ENCODE measurements at regions not wholly inside any gene's neighbourhood (a gene's known extent, or its start where the extent isn't known, plus 50 kb on each side); places are given as distances from the start of the nearest gene placed in this dataset.

GRCh38 chr5:58150926-58151325 lies 309.0 kb downstream of the PLK2 start:
- no peaks in the 10 kb centered on the region for H3K36me3 ChIP-seq (ENCODE audit: control insufficient read depth, insufficient read depth, low read length)

GRCh38 chr5:58149746-58150145 lies 310.1 kb downstream of the PLK2 start:
- no peak overlapping the region for H3K9ac ChIP-seq (ENCODE audit: low read length)
- H3K4me1 ChIP-seq (ENCODE audit: control insufficient read depth, insufficient read depth, low read length): no peaks in the 10 kb centered on the region
- H3K36me3 ChIP-seq (ENCODE audit: control insufficient read depth, insufficient read depth, low read length): no peaks in the 10 kb centered on the region
- no peak overlapping the region for H3K27ac ChIP-seq (ENCODE audit: low read depth, low read length)
- no peak overlapping the region for H3K4me3 ChIP-seq (ENCODE audit: low read length)
- no peaks in the 10 kb centered on the region for H3K27me3 ChIP-seq (ENCODE audit: control insufficient read depth, insufficient read depth, low read length)

More at GRCh38 chr5:58150926-58151325, 309.0 kb downstream of the PLK2 start:
- H3K27me3 ChIP-seq (ENCODE audit: control insufficient read depth, insufficient read depth, low read length): no peaks in the 10 kb centered on the region
- H3K9ac ChIP-seq (ENCODE audit: low read length): no peak overlapping the region
- H3K4me1 ChIP-seq (ENCODE audit: control insufficient read depth, insufficient read depth, low read length): no peaks in the 10 kb centered on the region
- H3K4me3 ChIP-seq (ENCODE audit: low read length): no peak overlapping the region
- H3K27ac ChIP-seq (ENCODE audit: low read depth, low read length): no peak overlapping the region

DNA sequence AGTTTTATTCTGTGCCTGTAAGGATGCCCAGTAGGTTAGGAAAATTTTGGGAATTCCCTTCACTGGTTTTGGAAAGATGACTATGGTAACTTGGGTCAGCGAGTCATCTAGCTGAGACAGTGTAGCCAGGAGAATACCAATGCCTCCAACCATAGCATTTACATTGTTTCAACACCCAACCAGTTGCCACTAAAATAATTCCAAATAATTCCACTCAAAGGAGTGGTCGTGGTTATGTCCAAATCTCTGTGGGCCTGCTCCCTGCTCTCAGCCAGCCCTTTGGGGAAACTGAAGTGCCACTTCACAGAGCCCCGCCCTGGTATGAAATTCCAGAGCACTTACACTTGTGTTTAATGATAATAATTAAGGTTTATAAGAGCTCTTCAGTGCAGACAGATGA lies 310.5 kb downstream of the PLK2 start:
- no peak overlapping the region for H3K9ac ChIP-seq (ENCODE audit: low read length)
- no peak overlapping the region for H3K4me3 ChIP-seq (ENCODE audit: low read length)
- no peak overlapping the region for H3K27ac ChIP-seq (ENCODE audit: low read depth, low read length)
- H3K27me3 ChIP-seq (ENCODE audit: control insufficient read depth, insufficient read depth, low read length): no peaks in the 10 kb centered on the region
- H3K4me1 ChIP-seq (ENCODE audit: control insufficient read depth, insufficient read depth, low read length): no peaks in the 10 kb centered on the region
- no peaks in the 10 kb centered on the region for H3K36me3 ChIP-seq (ENCODE audit: control insufficient read depth, insufficient read depth, low read length)

GRCh38 chr5:58148254-58148775 lies 311.6 kb downstream of the PLK2 start:
- Histone ChIP-seq H3K9ac (ENCODE audit: low read length) (no peak overlapping the region), H3K27me3 (ENCODE audit: control insufficient read depth, insufficient read depth, low read length) (no peaks in the 10 kb centered on the region), H3K27ac (ENCODE audit: low read depth, low read length) (no peak overlapping the region), H3K4me1 (ENCODE audit: control insufficient read depth, insufficient read depth, low read length) (no peaks in the 10 kb centered on the region), H3K36me3 (ENCODE audit: control insufficient read depth, insufficient read depth, low read length) (no peaks in the 10 kb centered on the region), H3K4me3 (ENCODE audit: low read length) (no peak overlapping the region)

DNA sequence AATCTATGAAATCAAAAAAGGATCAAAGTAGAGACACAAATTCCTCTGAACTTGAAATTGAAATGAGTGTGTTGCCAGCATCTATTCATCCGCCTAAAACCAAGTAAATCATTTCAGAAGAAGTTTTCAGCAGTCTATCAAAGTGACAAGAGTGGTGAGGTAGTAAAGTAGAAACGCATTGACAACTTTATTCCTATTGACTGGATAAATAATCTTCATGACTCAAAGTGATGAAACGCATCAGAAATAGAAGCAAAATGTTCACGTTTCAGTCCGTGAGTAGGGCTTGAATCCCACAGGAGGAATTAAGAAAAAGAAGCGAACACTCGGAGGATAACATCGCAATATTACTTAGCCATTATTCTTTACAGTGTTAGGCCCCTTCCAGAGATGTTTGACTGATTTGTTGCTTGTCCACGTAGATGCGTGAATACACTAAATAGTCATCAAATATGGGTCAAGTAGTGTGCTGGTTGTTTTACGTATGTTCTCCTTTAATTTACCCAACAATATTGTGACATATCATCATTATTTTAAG lies 314.4 kb downstream of the PLK2 start:
- H3K27me3 ChIP-seq (ENCODE audit: control insufficient read depth, insufficient read depth, low read length): no peaks in the 10 kb centered on the region
- H3K4me1 ChIP-seq (ENCODE audit: control insufficient read depth, insufficient read depth, low read length): no peaks in the 10 kb centered on the region
- no peaks in the 10 kb centered on the region for H3K36me3 ChIP-seq (ENCODE audit: control insufficient read depth, insufficient read depth, low read length)
- H3K9ac ChIP-seq (ENCODE audit: low read length): no peak overlapping the region
- H3K4me3 ChIP-seq (ENCODE audit: low read length): no peak overlapping the region
- H3K27ac ChIP-seq (ENCODE audit: low read depth, low read length): no peak overlapping the region

DNA sequence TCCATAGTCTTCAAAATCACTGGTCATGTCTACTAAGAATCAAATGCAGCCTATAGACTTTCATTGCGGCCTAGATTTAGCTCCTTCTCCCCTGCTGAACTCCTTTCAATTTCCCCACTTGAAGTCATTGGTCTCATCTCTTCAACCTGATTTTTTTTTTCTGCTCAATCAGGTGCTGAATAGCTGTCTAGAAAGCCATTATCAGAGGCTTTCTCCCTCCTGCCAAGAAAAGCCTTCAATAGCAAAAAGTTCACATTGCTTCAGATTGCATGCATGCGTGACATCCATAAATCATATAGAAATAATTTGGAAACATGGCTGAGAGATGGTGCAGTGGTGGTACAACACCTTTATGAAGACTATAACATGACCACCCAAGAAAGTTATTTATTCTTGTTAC lies 316.2 kb downstream of the PLK2 start:
- Histone ChIP-seq H3K9ac (ENCODE audit: low read length) (no peak overlapping the region), H3K4me3 (ENCODE audit: low read length) (no peak overlapping the region), H3K27me3 (ENCODE audit: control insufficient read depth, insufficient read depth, low read length) (no peaks in the 10 kb centered on the region), H3K4me1 (ENCODE audit: control insufficient read depth, insufficient read depth, low read length) (no peaks in the 10 kb centered on the region), H3K27ac (ENCODE audit: low read depth, low read length) (no peak overlapping the region), H3K36me3 (ENCODE audit: control insufficient read depth, insufficient read depth, low read length) (no peaks in the 10 kb centered on the region)

DNA sequence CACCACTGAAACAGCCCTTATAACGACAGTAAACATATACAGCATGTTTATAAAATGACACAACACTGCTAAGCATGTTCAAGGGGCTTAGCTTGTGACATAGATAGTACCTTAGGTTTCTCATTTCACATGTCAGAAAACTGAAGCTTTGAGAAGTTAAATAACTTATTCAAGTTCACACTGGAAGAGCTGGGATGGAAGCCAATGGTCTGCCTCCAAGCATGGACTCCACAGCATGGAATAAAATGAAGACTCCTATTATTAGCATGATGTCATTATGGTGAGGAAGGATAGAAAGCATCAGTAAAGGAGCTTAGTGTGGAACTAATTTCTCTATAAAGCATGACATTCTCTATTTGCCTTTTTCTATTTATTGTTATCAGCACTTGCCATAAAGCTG lies 316.7 kb downstream of the PLK2 start:
- H3K4me3 ChIP-seq (ENCODE audit: low read length): no peak overlapping the region
- no peaks in the 10 kb centered on the region for H3K36me3 ChIP-seq (ENCODE audit: control insufficient read depth, insufficient read depth, low read length)
- H3K9ac ChIP-seq (ENCODE audit: low read length): no peak overlapping the region
- no peaks in the 10 kb centered on the region for H3K4me1 ChIP-seq (ENCODE audit: control insufficient read depth, insufficient read depth, low read length)
- no peaks in the 10 kb centered on the region for H3K27me3 ChIP-seq (ENCODE audit: control insufficient read depth, insufficient read depth, low read length)
- H3K27ac ChIP-seq (ENCODE audit: low read depth, low read length): no peak overlapping the region

DNA sequence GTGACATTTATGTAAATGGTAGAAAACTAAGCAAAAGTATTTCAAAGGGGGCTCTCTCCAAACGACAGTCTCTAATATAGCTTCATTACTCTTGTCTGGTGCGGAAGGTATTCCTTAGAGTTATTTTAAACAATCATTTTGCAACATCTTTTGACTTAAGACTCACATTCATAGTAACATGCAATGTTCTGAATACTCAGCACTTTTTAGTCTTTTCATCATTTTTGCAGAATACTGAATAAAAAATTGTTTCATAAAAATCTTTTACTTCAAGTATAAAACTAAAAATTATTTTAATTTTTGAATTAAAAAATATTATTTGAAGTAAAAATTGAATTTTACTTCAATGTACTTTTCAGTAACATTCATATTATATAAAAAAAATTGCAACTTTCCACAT lies 321.1 kb downstream of the PLK2 start:
- H3K27ac ChIP-seq (ENCODE audit: low read depth, low read length): no peak overlapping the region
- H3K4me3 ChIP-seq (ENCODE audit: low read length): no peak overlapping the region
- no peaks in the 10 kb centered on the region for H3K36me3 ChIP-seq (ENCODE audit: control insufficient read depth, insufficient read depth, low read length)

DNA sequence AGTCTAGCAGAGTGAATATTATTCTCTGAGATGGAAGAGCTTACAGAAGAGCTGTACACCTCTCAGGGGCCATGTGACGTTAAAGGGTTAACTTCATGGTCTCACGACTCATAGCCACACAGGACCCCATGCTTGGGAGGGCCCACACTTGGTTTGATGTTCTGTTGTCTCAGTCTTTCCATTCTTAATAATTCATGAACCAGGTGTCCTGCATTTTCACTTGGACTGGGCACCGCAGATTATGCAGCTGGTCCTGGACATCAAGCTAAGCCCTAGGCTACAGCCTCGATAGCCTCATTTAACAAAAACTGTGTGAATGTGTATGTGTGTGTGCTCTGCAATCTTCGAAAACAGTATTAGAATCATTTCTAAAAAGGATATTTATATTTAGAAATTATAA lies 323.5 kb downstream of the PLK2 start:
- no peak overlapping the region for H3K27ac ChIP-seq (ENCODE audit: low read depth, low read length)
- no peak overlapping the region for H3K9ac ChIP-seq (ENCODE audit: low read length)
- H3K4me3 ChIP-seq (ENCODE audit: low read length): no peak overlapping the region
- no peaks in the 10 kb centered on the region for H3K27me3 ChIP-seq (ENCODE audit: control insufficient read depth, insufficient read depth, low read length)
- no peaks in the 10 kb centered on the region for H3K36me3 ChIP-seq (ENCODE audit: control insufficient read depth, insufficient read depth, low read length)
- H3K4me1 ChIP-seq (ENCODE audit: control insufficient read depth, insufficient read depth, low read length): no peaks in the 10 kb centered on the region

More for the DNA sequence above, 321.1 kb downstream of the PLK2 start:
- no peak overlapping the region for H3K9ac ChIP-seq (ENCODE audit: low read length)
- no peaks in the 10 kb centered on the region for H3K27me3 ChIP-seq (ENCODE audit: control insufficient read depth, insufficient read depth, low read length)
- H3K4me1 ChIP-seq (ENCODE audit: control insufficient read depth, insufficient read depth, low read length): no peaks in the 10 kb centered on the region

GRCh38 chr5:58135571-58136335 lies 324.1 kb downstream of the PLK2 start:
- Histone ChIP-seq H3K27ac (ENCODE audit: low read depth, low read length) (no peak overlapping the region), H3K9ac (ENCODE audit: low read length) (no peak overlapping the region), H3K36me3 (ENCODE audit: control insufficient read depth, insufficient read depth, low read length) (no peaks in the 10 kb centered on the region), H3K4me1 (ENCODE audit: control insufficient read depth, insufficient read depth, low read length) (no peaks in the 10 kb centered on the region), H3K27me3 (ENCODE audit: control insufficient read depth, insufficient read depth, low read length) (no peaks in the 10 kb centered on the region), H3K4me3 (ENCODE audit: low read length) (no peak overlapping the region)

DNA sequence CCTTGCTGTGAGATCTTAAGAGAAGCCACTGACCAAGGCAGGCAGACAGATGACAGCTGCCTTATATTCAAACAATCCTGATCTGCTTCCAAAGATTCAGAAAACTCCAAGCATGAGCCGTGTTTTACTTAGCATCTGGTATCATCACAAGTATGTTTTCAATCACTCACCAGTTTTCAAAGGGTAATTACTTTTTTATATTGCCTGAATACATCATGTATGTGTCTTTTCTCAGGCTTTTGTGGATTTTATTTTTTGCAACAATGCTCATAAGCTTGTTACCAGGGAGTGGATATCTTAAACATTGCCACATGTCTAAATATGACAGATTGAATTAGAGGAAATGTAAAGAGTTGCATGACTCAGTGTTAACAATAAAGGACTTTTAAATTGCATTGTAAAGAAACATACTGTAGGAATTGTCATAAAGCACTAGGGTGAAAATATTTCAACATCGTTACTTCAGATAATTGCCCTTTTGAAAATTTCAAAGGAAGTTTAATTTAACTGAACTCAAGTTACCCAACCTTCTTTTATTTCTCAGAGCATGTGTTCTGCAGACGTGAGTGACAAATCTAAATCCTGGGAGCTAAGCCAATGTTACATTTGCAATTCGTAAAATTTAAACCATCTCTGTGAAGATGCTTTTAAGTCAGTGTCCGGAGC lies 326.1 kb downstream of the PLK2 start:
- no peak overlapping the region for H3K27ac ChIP-seq (ENCODE audit: low read depth, low read length)
- H3K4me1 ChIP-seq (ENCODE audit: control insufficient read depth, insufficient read depth, low read length): no peaks in the 10 kb centered on the region
- H3K27me3 ChIP-seq (ENCODE audit: control insufficient read depth, insufficient read depth, low read length): no peaks in the 10 kb centered on the region
- no peaks in the 10 kb centered on the region for H3K36me3 ChIP-seq (ENCODE audit: control insufficient read depth, insufficient read depth, low read length)
- no peak overlapping the region for H3K9ac ChIP-seq (ENCODE audit: low read length)
- H3K4me3 ChIP-seq (ENCODE audit: low read length): no peak overlapping the region

DNA sequence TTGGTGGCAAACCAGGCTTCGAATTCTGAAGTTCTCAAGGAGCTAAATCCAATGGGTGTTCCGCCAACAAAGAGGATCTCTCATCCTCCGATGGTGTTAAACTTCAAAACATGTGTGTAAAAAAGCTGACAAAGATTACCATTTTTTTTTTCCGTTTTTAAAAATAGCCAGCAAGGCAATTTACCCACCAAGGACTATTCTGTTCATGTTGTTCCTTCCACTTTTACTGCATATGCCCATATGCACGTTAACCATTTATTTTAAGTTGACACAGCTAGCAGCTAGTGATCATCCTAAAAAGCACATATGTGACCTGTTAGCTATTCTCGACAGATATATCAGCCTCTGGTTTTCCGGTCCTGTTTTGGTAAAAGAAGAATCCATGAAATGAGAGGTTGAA lies 326.7 kb downstream of the PLK2 start:
- no peaks in the 10 kb centered on the region for H3K36me3 ChIP-seq (ENCODE audit: control insufficient read depth, insufficient read depth, low read length)
- no peak overlapping the region for H3K9ac ChIP-seq (ENCODE audit: low read length)
- no peaks in the 10 kb centered on the region for H3K4me1 ChIP-seq (ENCODE audit: control insufficient read depth, insufficient read depth, low read length)
- no peak overlapping the region for H3K27ac ChIP-seq (ENCODE audit: low read depth, low read length)
- no peak overlapping the region for H3K4me3 ChIP-seq (ENCODE audit: low read length)
- H3K27me3 ChIP-seq (ENCODE audit: control insufficient read depth, insufficient read depth, low read length): no peaks in the 10 kb centered on the region
